OCI-LY7 (cell line): ENCODE measurements at regions not wholly inside any gene's neighbourhood (a gene's known extent, or its start where the extent isn't known, plus 50 kb on each side); places are given as distances from the start of the nearest gene placed in this dataset.

ENCODE experiments used
- CTCF ChIP-seq: fragments of 200-600 bp; sonication (generic); conservative IDR thresholded peaks from 2 replicates; pipeline ENCODE4 v1.5.1; 2014; ENCODE audit warnings: mild to moderate bottlenecking, antibody characterized with exemption, low read length, moderate library complexity, mixed read lengths
- EZH2phosphoT487 ChIP-seq: fragments of 200-600 bp; sonication (generic); IDR thresholded peaks from 2 replicates; pipeline ENCODE4 v1.6.1; 2018; ENCODE audit warnings: low read depth, borderline replicate concordance, mild to moderate bottlenecking, mixed run types, antibody characterized with exemption, low read length, moderate library complexity, mixed read lengths

DNA sequence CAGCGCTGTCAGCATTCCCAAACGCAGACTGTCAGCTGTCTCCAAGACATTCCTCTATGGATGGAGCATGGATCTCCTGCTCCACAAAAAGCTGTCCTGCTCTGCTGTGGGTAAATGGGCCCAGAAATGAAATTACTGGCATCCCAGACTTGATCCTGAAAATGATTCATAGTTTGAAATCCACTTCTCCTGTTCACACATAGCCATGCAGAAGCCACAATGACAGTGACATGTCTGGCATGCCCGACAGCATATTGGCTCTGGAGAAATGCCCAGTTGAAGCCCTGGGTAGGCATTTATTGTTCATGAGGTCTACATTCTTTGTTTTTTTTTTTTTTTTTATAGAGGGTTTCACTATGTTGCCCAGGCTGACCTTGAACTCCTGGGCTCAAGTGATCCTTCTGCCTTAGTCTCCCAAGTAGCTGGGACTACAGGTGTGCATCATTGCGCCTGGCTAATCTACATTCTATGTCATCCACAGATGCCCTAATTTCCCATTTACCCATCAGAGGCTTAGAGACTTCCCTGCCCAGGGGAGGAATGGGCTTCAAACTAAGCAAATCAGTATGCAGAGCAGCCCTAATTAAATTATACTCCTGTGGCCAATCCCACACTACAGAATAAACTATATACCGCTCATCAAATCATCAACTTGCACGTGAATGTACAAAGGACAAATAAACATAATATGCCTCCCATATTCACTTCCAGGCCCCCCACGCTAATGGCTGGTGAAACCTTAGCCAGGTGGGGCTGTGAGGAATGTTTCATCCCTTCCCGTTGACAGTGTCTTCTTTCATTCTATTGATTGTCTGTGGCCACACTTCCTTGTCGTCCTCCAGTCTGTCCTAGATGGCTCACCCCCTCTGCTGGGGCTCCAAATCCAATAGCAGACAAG lies 61.8 kb upstream of the EEPD1 start:
- no peak for TF ChIP-seq CTCF
- TF ChIP-seq EZH2phosphoT487: no peak
